Upper lobe of left lung (tissue), 4 donors: ENCODE measurements at regions not wholly inside any gene's neighbourhood (a gene's known extent, or its start where the extent isn't known, plus 50 kb on each side); places are given as distances from the start of the nearest gene placed in this dataset.

Experiments used
- EP300 ChIP-seq, 4 donors: sonication (generic); formaldehyde crosslinking; IDR thresholded peaks; one replicate each; pipeline ENCODE4 v1.5.1; 2017; ENCODE audit warnings: antibody characterized with exemption in 4 of 4, control low read depth in 2 of 4
- POLR2AphosphoS5 ChIP-seq, 2 donors: sonication (generic); formaldehyde crosslinking; IDR thresholded peaks; one replicate each; pipeline ENCODE4 v1.5.1; 2017; ENCODE audit warnings: antibody characterized with exemption in 2 of 2

DNA sequence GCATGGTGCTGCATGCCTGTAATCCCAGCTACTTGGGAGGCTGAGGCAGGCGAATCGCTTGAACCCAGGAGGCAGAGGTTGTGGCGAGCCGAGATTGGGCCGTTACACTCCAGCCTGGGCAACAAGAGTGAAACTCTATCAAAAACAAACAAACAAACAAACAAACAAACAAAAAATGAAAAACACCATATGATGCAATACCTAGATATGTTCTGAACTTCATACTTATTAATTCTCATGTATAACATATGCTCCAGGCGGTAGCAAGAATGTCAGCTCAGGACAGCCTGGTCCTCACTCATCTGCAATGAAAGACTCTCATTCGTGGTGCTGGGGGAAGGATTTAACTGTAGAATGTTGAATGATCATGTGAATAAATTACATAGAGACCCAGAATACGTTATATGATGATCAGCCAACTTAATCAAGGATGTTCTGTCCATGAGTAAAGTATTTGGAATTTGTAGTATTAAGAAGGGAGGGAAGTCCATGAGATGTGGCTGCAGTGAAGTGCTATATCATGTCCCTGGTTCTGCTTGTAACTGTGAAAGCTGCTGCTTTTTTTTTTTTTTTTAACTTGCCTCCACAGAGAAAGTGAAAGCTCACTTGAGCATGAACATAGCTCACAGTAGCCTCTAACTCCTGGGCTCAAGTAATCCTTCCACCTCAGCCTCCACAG is 206.8 kb downstream of the UQCRFS1 start:
- TF ChIP-seq POLR2AphosphoS5 (IDR thresholded peaks at IDR 0.05) = no peak
- no peak for TF ChIP-seq EP300 (IDR thresholded peaks at IDR 0.05)
